SKM-1 (cell line): ENCODE measurements at regions not wholly inside any gene's neighbourhood (a gene's known extent, or its start where the extent isn't known, plus 50 kb on each side); places are given as distances from the start of the nearest gene placed in this dataset.
"Not testable (repeated sequence)": the region's sequence is repeated elsewhere in the genome, so short reads cannot be mapped to it uniquely, and the experiment has no call there.

Experiments
- DNase-seq: peaks from one replicate; lab custom pipeline; 2025; ENCODE audit not compliant: unreplicated experiment; lab: John Stamatoyannopoulos, UW

GRCh38 chr13:69108486-69108885, 999.1 kb upstream of the ATXN8OS start:
- no peak for DNase-seq

GRCh38 chr13:69107436-69107835, 1000.2 kb upstream of the ATXN8OS start:
- no peak for DNase-seq

- no peak for DNase-seq
Observed at GRCh38 chr13:69101841-69102240, 1005.8 kb upstream of the ATXN8OS start.

DNA sequence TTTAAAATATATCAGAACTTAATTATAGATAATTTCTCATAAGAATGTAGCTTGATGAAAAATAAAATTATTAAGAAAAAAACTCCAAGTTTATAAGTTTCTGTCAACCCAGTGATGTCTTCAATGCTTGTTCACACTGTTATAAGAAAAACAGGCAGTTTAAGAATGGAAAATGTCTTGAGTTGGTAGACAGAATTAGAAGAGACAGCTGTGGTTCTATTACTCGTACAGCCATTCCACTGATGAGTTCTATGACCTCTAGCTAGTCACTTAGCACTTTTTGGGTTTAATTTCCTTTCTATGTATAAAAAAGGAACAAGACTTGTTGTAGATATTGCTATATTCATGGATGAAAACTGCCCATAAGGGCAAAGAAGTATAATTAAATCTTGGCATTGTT, 1013.1 kb upstream of the ATXN8OS start:
- DNase-seq: no peak

DNA sequence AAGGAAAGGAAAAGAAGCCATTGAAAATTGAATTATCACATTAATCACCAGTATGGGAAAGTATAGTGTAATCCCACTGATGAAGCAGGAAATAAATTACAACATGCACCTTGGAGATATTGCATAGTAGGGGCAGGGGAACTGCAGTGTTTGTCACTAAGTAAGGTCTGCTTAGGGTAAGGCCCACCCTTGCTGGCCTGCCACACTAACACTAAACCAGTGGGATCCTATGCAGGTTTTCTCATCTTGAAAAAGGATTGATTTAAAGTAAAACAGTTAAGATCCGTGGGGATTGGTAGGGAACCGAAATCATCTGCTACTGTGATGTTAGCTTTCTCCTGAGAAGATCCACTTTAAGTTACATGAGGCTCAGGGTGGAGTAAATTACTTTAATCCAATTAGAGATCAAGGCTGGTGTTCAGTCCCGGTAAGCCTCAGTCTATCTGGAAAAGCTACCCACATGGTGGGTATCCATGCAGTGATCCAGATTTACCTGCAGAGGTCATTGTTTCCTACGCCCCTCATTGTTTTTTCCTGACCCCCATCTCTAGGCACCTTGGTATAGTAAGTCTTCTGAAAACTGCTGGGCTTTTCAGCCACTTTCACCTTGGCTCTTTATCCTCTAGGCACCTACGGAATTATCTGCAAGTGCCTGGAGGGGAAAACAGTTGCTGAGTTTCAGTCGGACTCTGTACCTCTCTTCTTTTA, 1014.9 kb upstream of the ATXN8OS start:
- no peak for DNase-seq

DNA sequence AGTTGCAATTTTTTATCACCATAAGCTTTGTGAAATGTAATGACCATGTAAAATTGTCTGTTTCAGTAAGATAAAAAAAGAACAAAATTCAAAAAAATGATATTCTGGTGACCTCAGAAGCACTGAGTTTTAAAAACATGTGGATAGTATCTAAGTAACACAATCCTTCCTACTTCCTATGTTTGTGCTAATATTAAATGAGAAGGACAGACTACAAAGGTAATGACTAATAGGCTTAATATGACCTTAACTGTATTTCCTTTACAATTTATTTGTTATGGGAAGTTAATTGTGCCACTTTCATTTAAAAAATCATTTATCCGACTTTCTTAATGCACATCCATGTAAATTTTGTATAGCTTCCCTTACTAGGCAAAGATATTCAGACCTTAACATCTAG, 1030.4 kb upstream of the ATXN8OS start:
- DNase-seq: no peak

- DNase-seq: no peak
Observed at GRCh38 chr13:69069554-69070133, 1038.0 kb upstream of the ATXN8OS start.

- no peak for DNase-seq
Observed at GRCh38 chr13:69050696-69051095, 1056.9 kb upstream of the ATXN8OS start.

DNA sequence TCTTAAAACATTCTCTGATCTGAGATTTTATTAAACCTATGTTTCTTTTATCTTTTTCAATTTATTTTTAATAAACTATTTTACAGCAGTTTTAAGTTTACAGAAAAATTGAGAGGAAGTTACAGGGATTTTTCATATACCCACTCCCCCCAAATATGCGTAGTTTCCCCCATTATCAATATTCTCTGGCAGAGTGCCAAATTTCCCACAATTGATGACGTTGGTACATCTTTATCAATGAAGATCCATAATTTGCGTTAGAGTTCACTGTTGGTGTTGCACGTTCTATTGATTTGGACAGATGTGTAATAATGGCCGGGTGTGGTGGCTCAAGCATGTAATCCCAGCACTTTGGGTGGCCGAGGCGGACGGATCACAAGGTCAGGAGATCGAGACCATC, 1063.0 kb upstream of the ATXN8OS start:
- no peak for DNase-seq

DNA sequence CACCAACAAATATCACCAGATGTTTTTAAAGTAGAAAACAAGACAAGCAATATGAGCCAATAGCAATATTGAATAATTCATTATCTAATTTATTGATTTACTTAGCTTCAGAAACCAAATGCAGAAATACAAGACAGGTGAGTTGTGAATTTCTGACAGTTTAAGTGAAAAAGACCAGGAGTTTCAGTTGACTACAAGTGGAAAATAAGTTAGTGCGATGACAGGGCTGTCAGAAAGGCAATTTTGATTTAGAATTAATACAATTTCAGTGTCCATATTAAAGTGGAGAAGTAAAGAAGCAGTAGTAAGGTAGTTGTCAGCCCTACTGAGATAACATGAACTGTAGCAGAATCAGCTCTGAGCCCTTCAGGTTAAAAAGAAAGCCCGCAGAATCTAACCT, 1066.7 kb upstream of the ATXN8OS start:
- no peak for DNase-seq

GRCh38 chr13:69035771-69036170, 1071.9 kb upstream of the ATXN8OS start:
- no peak for DNase-seq

DNA sequence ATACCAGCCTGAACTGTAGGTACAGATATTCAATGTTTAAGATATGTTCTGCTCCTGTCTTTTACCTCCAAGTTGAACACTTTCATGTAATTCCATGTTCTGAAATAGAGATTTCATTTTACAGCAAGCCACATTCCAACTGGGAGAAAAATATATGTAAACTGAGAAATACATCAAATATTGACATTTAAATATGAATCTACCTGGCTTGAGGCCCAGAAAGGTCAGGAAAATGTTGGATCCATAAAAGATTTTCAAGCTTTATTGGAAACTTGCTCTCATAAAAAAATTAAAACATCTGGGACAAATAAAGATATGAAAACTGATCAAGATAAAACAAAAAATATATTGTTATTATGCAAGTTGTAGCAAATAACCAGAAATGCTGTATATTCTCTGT, 1078.7 kb upstream of the ATXN8OS start:
- DNase-seq: no peak

DNA sequence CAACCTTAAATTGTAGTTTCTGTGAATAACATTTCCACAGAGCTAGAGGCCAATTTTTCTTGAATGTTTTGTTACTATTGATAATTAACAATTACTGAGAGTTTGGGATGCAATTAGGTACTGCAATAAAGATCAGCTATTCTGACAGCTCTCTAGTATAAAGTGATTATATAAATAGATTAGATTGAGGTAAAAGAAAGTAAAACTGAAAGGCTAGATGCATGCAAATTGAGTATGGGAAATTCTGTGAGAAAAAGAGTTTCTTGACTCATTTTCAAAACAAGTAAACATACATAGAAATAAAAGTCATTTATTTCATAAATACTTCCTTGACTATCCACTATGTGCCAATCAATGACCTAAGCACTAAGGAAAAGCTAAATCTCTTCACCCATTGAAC, 1087.5 kb upstream of the ATXN8OS start:
- no peak for DNase-seq

DNA sequence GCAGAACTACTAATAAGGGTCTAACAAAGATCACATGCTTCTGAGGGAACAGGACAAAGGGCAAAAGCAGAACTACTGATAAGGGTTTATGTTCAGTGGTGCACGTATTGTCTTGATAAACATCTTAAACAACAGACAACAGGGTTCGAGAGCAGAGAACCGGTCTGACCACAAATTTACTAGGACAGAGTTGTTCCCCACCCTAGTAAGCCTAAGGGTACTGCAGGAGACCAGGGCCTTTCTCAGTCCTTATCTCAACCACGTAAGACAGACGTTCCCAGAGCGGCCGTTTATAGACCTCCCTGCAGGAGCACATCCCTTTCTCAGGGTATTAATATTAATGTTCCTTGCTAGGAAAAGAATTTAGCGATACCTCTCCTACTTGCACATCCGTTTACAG, 1089.5 kb upstream of the ATXN8OS start:
- not testable (repeated sequence) for DNase-seq

DNA sequence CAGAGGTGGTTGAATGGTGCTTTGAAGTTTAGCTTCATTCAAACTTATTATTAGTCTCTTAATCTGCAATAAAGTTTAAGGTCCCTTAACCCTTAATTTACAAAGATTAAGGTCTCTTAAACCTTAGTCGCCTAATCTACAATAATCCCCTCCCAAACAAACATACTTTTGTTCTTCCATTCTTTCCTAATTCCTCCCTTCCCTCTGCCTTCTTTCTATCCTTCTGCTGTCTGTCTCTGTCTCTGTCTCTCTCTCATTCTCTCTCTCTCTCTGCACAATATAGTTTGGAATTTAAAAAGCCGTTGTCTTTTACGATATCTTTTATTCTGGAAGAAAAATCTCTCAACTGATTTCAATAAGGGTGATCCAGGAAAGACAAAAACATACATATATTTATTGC, 1096.8 kb upstream of the ATXN8OS start:
- no peak for DNase-seq

DNA sequence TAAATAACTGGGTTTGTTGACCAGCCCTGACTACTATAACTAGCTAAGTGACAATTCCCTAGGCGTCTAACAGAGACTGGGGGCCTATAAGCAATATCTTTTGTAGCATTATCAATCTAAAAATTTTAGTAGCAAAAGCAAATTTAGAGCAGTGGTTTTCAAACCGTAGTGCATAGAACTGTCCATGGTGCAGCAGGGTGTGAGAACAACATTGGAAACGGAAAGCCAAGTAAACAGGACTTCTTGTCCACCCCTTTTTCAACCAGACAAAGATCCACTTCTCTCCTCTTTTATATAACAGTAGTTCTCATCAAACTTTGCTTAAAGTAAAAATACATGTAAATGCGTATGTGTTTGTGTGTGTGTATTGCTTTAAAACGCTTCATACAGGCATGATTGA, 1099.1 kb upstream of the ATXN8OS start:
- DNase-seq: no peak

DNA sequence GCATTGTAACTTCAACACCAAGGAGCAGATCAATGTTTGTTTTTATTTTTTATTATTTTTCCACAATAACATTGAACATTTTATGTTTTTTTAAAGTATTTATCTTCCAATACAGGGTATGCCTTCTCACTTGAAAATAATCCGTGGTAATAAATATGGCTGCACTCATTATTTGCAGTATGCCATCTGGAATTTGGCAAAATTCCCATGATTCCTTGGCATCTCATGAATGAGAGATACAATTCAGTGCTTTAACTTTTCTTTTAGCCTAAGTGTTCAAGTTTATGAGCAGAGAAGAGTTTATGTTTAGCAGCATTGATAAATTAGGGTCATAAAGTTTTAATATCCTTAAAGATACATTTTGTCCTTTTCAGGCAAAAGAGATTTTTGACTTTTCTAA, 1109.6 kb upstream of the ATXN8OS start:
- no peak for DNase-seq

DNA sequence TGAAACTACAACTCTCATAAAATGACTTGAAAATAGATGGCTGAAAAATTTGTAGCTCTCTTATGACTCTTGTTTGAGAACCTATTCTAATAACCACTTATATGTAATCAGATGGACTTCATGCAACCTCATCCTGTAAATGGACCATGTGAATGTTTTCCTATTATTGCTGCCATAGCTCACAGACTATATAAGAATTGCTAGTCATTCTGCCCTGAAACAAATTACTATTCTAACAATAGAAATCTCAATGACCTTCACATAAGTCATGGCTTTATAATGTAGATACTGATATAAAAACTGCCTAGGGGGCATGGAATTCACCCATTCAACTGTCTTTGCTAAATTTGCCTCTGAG, 1111.0 kb upstream of the ATXN8OS start:
- DNase-seq: no peak

- no peak for DNase-seq
Observed at GRCh38 chr13:68995972-68996667, 1111.5 kb upstream of the ATXN8OS start.

DNA sequence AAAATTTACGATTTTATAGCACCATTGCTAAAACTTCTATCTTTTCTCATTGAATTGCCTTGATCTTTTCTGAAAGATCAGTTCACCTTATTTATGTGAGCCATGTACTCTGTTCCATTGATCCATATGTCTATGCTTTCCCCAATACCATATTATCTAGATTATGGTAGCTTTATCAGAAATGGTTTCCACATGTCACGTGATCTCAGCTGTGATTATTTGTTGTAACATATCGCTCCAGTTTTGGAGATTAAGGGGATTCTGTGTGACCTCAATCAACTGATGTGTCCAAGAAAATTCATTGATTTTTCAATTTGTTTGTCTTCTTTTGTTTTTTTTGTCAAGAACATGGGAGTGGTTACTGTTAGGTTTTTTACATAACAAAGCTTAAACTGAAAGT, 1114.5 kb upstream of the ATXN8OS start:
- DNase-seq: no peak

- no peak for DNase-seq
Observed at GRCh38 chr13:68988176-68988575, 1119.5 kb upstream of the ATXN8OS start.

- DNase-seq: no peak
Observed at GRCh38 chr13:68987585-68987984, 1120.0 kb upstream of the ATXN8OS start.
